ENCODE measurements at regions not wholly inside any gene's neighbourhood (a gene's known extent, or its start where the extent isn't known, plus 50 kb on each side); places are given as distances from the start of the nearest gene placed in this dataset.

GRCh38 chr2:150750720-150751119 is 263.3 kb upstream of the RND3 start:
- ATAC-seq: no peak
- TF ChIP-seq TCF4 (CRISPR knock-in tag; IDR thresholded peaks at IDR 0.05; ENCODE audit: borderline replicate concordance) (no peak), CREB5 (CRISPR knock-in tag; IDR thresholded peaks at IDR 0.05; ENCODE audit: low read depth) (no peak), SNAI2 (CRISPR knock-in tag; IDR thresholded peaks at IDR 0.05) (no peak), PATZ1 (CRISPR knock-in tag; IDR thresholded peaks at IDR 0.05; ENCODE audit: borderline replicate concordance) (no peak), TOX (CRISPR knock-in tag; IDR thresholded peaks at IDR 0.05; ENCODE audit: borderline replicate concordance) (no peak), ZFP30 (CRISPR knock-in tag; IDR thresholded peaks at IDR 0.05) (no peak), ISL1 (CRISPR knock-in tag; IDR thresholded peaks at IDR 0.05) (no peak), GLIS3 (CRISPR knock-in tag; IDR thresholded peaks at IDR 0.05) (no peak), RARB (CRISPR knock-in tag; IDR thresholded peaks at IDR 0.05) (no peak), POU6F1 (CRISPR knock-in tag; IDR thresholded peaks at IDR 0.05; ENCODE audit: borderline replicate concordance, low read depth) (no peak)

- TF ChIP-seq ZFP30 (CRISPR knock-in tag; IDR thresholded peaks at IDR 0.05) (no peak), ZC3H10 (CRISPR knock-in tag; IDR thresholded peaks at IDR 0.05) (no peak), CSRNP3 (CRISPR knock-in tag; IDR thresholded peaks at IDR 0.05) (no peak), ZNF565 (CRISPR knock-in tag; conservative IDR thresholded peaks at IDR 0.05; ENCODE audit: low read depth) (no peak), RARB (CRISPR knock-in tag; IDR thresholded peaks at IDR 0.05) (no peak), ZFP3 (CRISPR knock-in tag; IDR thresholded peaks at IDR 0.05) (no peak), TOX (CRISPR knock-in tag; IDR thresholded peaks at IDR 0.05; ENCODE audit: borderline replicate concordance) (no peak), CSDC2 (CRISPR knock-in tag; IDR thresholded peaks at IDR 0.05) (no peak), SNAI2 (CRISPR knock-in tag; IDR thresholded peaks at IDR 0.05) (no peak), TSHZ2 (CRISPR knock-in tag; IDR thresholded peaks at IDR 0.05) (no peak), ARNTL (CRISPR knock-in tag; IDR thresholded peaks at IDR 0.05; ENCODE audit: borderline replicate concordance, low read depth) (no peak), ESRRG (CRISPR knock-in tag; IDR thresholded peaks at IDR 0.05) (no peak)
- no peak for ATAC-seq
These were observed 254.6 kb upstream of the RND3 start for GRCh38 chr2:150742094-150742493.

- no peak for ATAC-seq
- TF ChIP-seq TSHZ2 (CRISPR knock-in tag; IDR thresholded peaks at IDR 0.05) (no peak), CSRNP3 (CRISPR knock-in tag; IDR thresholded peaks at IDR 0.05) (no peak), ISL1 (CRISPR knock-in tag; IDR thresholded peaks at IDR 0.05) (no peak), POU6F1 (CRISPR knock-in tag; IDR thresholded peaks at IDR 0.05; ENCODE audit: borderline replicate concordance, low read depth) (no peak), ZFP30 (CRISPR knock-in tag; IDR thresholded peaks at IDR 0.05) (no peak), PPARA (CRISPR knock-in tag; IDR thresholded peaks at IDR 0.05; ENCODE audit: borderline replicate concordance) (no peak), BACH2 (CRISPR knock-in tag; IDR thresholded peaks at IDR 0.05; ENCODE audit: borderline replicate concordance) (no peak), GLIS3 (CRISPR knock-in tag; IDR thresholded peaks at IDR 0.05) (no peak), ZFP3 (CRISPR knock-in tag; IDR thresholded peaks at IDR 0.05) (no peak), TOX (CRISPR knock-in tag; IDR thresholded peaks at IDR 0.05; ENCODE audit: borderline replicate concordance) (no peak), ARNTL (CRISPR knock-in tag; IDR thresholded peaks at IDR 0.05; ENCODE audit: borderline replicate concordance, low read depth) (no peak)
These were observed 248.5 kb upstream of the RND3 start for GRCh38 chr2:150735894-150736498.
